BE2C (cell line): ENCODE measurements at regions not wholly inside any gene's neighbourhood (a gene's known extent, or its start where the extent isn't known, plus 50 kb on each side); places are given as distances from the start of the nearest gene placed in this dataset.

Experiments used
- DNase-seq: peaks from one replicate; pipeline ENCODE4 v3.0.0-alpha.2; 2020
- H3K27me3 ChIP-seq: fragments of 250-450 bp; sonication (Bioruptor Pico); 2 replicates; pipeline ENCODE4 v1.5.1; 2020; ENCODE audit warnings: mild to moderate bottlenecking
- H3K36me3 ChIP-seq: fragments of 250-450 bp; sonication (Bioruptor Pico); 2 replicates; pipeline ENCODE4 v1.5.1; 2020; ENCODE audit warnings: mild to moderate bottlenecking
- H3K4me1 ChIP-seq: fragments of 250-450 bp; sonication (Bioruptor Pico); 2 replicates; pipeline ENCODE4 v1.5.1; 2020
- H3K4me3 ChIP-seq: 2 replicates; pipeline ENCODE4 v1.5.1; 2011; ENCODE audit warnings: low read depth, low read length
- H3K9me3 ChIP-seq: fragments of 250-450 bp; sonication (Bioruptor Pico); 2 replicates; pipeline ENCODE4 v1.5.1; 2020
- CTCF ChIP-seq: IDR thresholded peaks from 2 replicates; pipeline ENCODE4 v1.5.1; 2012; ENCODE audit warnings: mild to moderate bottlenecking, low read depth, low read length

GRCh38 chr22:48951836-48952235 is 875.8 kb downstream of the BRD1 start:
- H3K27me3 ChIP-seq: no peaks in the 10 kb centered on the region
- no peak overlapping the region for H3K4me3 ChIP-seq
- no peaks in the 10 kb centered on the region for H3K36me3 ChIP-seq
- H3K4me1 ChIP-seq: no peaks in the 10 kb centered on the region
- no peak for DNase-seq
- H3K9me3 ChIP-seq: no peaks in the 10 kb centered on the region
- TF ChIP-seq CTCF: no peak

DNA sequence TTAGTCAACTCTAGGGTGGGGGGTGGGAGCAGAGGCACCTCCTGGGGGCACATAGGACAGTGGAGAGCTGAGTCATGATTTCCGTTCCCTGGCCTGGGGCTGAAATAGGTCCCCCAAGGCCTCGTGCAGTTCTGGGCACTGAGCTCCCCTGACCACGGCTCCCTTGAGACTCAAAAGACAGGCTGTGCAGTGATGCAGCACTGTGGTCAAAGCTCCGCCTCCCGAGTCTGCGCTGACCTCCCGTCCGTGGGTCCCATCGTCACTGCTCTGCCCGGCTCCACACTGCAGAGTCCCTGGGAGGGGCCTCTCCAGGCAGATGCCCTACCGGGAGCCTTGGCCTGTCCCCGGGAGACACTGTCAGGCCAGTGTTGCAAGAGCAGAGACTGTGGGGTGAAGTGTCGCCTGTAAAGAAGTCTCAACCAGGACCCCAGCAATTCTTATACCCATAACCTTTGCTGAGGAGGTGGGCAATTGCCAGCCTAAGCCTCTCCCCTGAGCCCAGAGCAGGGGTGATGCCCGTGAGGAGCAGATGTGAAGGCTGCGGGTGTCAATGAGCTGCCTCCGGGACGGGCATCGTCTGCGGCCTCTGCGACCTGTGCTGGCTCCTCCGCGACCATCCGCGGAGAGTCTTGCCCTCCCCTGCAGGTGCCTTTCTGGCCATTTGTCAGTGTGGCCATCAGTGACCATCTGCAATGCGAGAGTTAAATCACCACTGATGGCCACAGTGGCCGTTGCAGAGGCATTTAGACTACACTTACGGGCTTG is 877.3 kb downstream of the BRD1 start:
- no peaks in the 10 kb centered on the region for H3K9me3 ChIP-seq
- no peaks in the 10 kb centered on the region for H3K36me3 ChIP-seq
- no peaks in the 10 kb centered on the region for H3K4me1 ChIP-seq
- no peak overlapping the region for H3K4me3 ChIP-seq
- TF ChIP-seq CTCF: no peak
- no peak for DNase-seq
- no peaks in the 10 kb centered on the region for H3K27me3 ChIP-seq

GRCh38 chr22:48949375-48950149 is 878.1 kb downstream of the BRD1 start:
- no peaks in the 10 kb centered on the region for H3K27me3 ChIP-seq

GRCh38 chr22:48948575-48949170 is 879.0 kb downstream of the BRD1 start:
- Histone ChIP-seq H3K4me3 (no peak overlapping the region), H3K4me1 (no peaks in the 10 kb centered on the region), H3K36me3 (no peaks in the 10 kb centered on the region), H3K9me3 (no peaks in the 10 kb centered on the region; the same call in 1 of the 2 replicates), H3K27me3 (no peaks in the 10 kb centered on the region)
- DNase-seq: no peak
- TF ChIP-seq CTCF: no peak

More at GRCh38 chr22:48949375-48950149, 878.1 kb downstream of the BRD1 start:
- no peak overlapping the region for H3K4me3 ChIP-seq
- no peak for TF ChIP-seq CTCF
- no peaks in the 10 kb centered on the region for H3K4me1 ChIP-seq
- no peaks in the 10 kb centered on the region; the same call in 1 of the 2 replicates for H3K9me3 ChIP-seq
- no peaks in the 10 kb centered on the region for H3K36me3 ChIP-seq
- no peak for DNase-seq

DNA sequence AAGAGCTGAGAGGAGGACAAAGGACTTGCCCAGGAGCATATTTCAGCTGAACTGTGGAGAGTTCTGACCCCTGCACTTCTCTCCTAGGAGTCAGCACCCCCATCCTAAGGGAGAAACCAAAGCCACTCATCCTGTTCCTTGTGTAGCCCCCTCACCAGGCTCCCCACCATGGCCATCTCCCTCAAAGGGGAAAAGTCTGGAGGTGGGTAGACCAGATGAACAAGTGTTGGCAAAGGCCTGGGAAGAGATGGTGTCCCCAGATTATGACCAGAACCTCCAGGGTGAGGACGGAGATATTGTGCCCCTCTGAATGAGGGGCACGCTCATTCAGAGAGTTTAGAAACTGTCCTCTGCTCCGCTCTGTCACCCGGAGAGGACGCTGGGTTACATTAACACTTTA is 880.0 kb downstream of the BRD1 start:
- Histone ChIP-seq H3K27me3 (no peaks in the 10 kb centered on the region), H3K4me3 (no peak overlapping the region), H3K4me1 (no peaks in the 10 kb centered on the region), H3K36me3 (no peaks in the 10 kb centered on the region), H3K9me3 (no peaks in the 10 kb centered on the region; the same call in 1 of the 2 replicates)
- TF ChIP-seq CTCF: no peak
- DNase-seq: no peak
